ENCODE measurements at regions not wholly inside any gene's neighbourhood (a gene's known extent, or its start where the extent isn't known, plus 50 kb on each side); places are given as distances from the start of the nearest gene placed in this dataset.

DNA sequence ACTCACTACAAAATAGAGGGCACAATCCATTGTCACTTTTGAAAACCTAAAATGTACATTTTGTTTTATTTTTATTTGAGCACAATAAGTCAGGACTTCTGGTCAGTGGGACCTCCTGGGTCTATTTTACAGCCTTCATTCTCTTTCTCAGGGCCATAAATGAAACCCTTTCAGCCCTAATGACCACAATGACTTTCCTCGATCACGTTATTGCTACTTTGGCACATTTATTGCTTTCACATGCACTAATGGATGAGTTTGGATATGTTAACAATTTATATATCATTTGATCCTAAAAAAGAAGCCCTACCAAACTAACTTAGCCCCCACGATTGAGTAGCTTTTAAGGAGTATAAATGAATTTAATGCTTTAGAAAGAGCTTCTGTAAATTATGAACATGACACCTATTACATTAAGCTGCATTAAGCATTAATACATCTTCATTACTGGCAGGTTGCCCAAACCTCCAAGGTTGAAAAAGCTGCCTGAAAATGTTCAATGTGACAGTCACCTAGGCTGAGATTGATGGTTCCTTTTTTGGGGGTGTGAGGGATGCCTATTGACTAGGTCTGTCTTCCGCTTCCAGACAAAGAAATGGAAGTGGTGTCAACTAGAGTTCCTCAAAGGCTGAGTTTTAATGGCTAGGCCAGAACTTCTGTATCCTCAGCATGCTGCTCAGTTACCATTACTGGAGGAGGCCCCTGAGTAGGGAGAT is 296.4 kb downstream of the GPAT3 start:
- Histone ChIP-seq H3K27me3 (ENCODE audit: control insufficient read depth, insufficient read depth, low read length) (no peaks in the 10 kb centered on the region), H3K27ac (ENCODE audit: low read length) (no peak overlapping the region), H3K4me1 (ENCODE audit: control insufficient read depth, insufficient read depth, low read length) (no peaks in the 10 kb centered on the region), H3K9me3 (ENCODE audit: control insufficient read depth, insufficient read depth, low read depth, low read length) (no peaks in the 10 kb centered on the region), H3K4me3 (ENCODE audit: low read depth in 2 of 2, low read length in 2 of 2) (no peak overlapping the region), H3K36me3 (ENCODE audit: control insufficient read depth, insufficient read depth, low read length) (no peaks in the 10 kb centered on the region)
- CTCF ChIA-PET, result no interaction called here
- DNase-seq (ENCODE audit: low read depth, low spot score) (no peak), ATAC-seq (no peak)
- POLR2A ChIA-PET, result no interaction called here
- TF ChIP-seq SIN3A (IDR thresholded peaks at IDR 0.05; ENCODE audit: borderline replicate concordance, insufficient read depth, low read depth, low read length) (no peak), TCF7L2 (IDR thresholded peaks at IDR 0.05; ENCODE audit: low read depth, low read length) (no peak), POLR2AphosphoS5 (IDR thresholded peaks at IDR 0.05; ENCODE audit: low read depth, low read length) (no peak)
- TF ChIP-seq, protein P1, sequence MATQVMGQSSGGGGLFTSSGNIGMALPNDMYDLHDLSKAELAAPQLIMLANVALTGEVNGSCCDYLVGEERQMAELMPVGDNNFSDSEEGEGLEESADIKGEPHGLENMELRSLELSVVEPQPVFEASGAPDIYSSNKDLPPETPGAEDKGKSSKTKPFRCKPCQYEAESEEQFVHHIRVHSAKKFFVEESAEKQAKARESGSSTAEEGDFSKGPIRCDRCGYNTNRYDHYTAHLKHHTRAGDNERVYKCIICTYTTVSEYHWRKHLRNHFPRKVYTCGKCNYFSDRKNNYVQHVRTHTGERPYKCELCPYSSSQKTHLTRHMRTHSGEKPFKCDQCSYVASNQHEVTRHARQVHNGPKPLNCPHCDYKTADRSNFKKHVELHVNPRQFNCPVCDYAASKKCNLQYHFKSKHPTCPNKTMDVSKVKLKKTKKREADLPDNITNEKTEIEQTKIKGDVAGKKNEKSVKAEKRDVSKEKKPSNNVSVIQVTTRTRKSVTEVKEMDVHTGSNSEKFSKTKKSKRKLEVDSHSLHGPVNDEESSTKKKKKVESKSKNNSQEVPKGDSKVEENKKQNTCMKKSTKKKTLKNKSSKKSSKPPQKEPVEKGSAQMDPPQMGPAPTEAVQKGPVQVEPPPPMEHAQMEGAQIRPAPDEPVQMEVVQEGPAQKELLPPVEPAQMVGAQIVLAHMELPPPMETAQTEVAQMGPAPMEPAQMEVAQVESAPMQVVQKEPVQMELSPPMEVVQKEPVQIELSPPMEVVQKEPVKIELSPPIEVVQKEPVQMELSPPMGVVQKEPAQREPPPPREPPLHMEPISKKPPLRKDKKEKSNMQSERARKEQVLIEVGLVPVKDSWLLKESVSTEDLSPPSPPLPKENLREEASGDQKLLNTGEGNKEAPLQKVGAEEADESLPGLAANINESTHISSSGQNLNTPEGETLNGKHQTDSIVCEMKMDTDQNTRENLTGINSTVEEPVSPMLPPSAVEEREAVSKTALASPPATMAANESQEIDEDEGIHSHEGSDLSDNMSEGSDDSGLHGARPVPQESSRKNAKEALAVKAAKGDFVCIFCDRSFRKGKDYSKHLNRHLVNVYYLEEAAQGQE (IDR thresholded peaks at IDR 0.05; ENCODE audit: insufficient read depth in 1 of 2, low read depth in 2 of 2, low read length in 1 of 2), result no peak
- TF ChIP-seq, protein P2, sequence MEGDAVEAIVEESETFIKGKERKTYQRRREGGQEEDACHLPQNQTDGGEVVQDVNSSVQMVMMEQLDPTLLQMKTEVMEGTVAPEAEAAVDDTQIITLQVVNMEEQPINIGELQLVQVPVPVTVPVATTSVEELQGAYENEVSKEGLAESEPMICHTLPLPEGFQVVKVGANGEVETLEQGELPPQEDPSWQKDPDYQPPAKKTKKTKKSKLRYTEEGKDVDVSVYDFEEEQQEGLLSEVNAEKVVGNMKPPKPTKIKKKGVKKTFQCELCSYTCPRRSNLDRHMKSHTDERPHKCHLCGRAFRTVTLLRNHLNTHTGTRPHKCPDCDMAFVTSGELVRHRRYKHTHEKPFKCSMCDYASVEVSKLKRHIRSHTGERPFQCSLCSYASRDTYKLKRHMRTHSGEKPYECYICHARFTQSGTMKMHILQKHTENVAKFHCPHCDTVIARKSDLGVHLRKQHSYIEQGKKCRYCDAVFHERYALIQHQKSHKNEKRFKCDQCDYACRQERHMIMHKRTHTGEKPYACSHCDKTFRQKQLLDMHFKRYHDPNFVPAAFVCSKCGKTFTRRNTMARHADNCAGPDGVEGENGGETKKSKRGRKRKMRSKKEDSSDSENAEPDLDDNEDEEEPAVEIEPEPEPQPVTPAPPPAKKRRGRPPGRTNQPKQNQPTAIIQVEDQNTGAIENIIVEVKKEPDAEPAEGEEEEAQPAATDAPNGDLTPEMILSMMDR (IDR thresholded peaks at IDR 0.05), result no peak
- intact Hi-C loops (cut with micrococcal nuclease; ENCODE audit: unreplicated experiment) (no loop called here), in situ Hi-C loops (cut with HindIII; ENCODE audit: low pct_unique_long_range_greater_than_20kb, low sequenced_read_pairs) (no loop called here)
- no TSS peak for BruUV-seq (replicated peaks)

DNA sequence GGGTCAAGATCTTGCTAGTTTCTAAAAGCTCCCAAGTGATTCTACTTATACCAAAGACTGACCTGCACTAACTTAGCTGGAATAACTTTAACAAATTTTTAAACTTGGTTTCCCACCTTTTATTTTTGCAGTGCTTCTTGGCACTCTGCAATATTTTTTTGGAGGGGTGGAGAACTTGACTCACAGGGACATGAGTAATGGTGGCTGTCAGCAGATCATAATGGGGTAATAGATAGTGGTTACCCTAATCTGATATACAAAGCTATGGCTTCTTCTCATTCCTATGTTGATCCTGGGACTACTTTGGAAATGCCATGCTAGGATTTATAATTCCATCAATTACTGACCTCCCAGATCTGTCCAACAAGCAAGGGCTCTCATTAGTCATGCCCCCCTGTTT is 295.7 kb downstream of the GPAT3 start:
- CTCF ChIA-PET, result no interaction called here
- POLR2A ChIA-PET, result no interaction called here
- no peak for ATAC-seq

DNA sequence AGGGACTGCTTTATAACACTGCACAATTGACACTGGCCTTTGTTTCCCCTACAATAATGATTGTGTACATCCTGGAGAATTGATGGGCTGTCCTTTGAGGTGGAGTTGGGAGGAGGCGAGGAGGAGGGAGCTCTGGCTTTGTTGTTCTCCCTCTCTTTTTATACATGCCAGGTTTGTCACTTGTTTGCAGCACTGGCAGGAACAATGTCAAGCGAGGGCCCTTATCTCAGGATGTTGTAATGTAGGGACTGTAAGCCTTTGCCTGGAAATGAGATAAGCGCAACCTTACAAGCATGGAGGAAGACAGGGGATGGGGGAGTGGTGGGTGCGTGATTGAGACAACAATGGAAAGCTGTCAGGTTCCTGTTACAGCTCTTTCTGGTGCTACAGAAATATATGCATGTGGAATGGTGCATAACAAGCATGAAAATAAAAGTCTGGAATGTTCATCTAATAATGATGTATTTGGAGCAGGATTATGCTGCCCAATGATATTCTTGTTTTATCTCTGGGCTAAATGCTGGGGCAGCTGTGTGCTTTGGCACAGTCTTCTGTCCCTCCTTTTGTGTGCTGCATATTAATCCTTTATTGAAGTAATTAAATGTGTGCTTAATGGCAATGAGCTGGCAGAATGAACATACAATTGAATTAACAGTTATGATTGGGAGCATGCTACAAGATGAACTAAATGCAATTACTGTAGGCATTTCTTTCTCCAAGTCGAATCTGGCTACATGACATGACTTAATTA is 294.4 kb downstream of the GPAT3 start:
- no TSS peak for BruUV-seq (replicated peaks)
- Histone ChIP-seq H3K4me3 (ENCODE audit: low read depth in 2 of 2, low read length in 2 of 2) (no peak overlapping the region), H3K36me3 (ENCODE audit: control insufficient read depth, insufficient read depth, low read length) (no peaks in the 10 kb centered on the region), H3K4me1 (ENCODE audit: control insufficient read depth, insufficient read depth, low read length) (no peaks in the 10 kb centered on the region), H3K27ac (ENCODE audit: low read length) (no peak overlapping the region), H3K9me3 (ENCODE audit: control insufficient read depth, insufficient read depth, low read depth, low read length) (no peaks in the 10 kb centered on the region), H3K27me3 (ENCODE audit: control insufficient read depth, insufficient read depth, low read length) (no peaks in the 10 kb centered on the region)
- DNase-seq (ENCODE audit: low read depth, low spot score) (no peak), ATAC-seq (no peak)
- ChIA-PET CTCF (no interaction called here), POLR2A (no interaction called here)
- in situ Hi-C loops (cut with HindIII; ENCODE audit: low pct_unique_long_range_greater_than_20kb, low sequenced_read_pairs), result no loop called here
- intact Hi-C loops (cut with micrococcal nuclease; ENCODE audit: unreplicated experiment), result no loop called here
- TF ChIP-seq TCF7L2 (IDR thresholded peaks at IDR 0.05; ENCODE audit: low read depth, low read length), result no peak
- TF ChIP-seq, protein P1 (IDR thresholded peaks at IDR 0.05; ENCODE audit: insufficient read depth in 1 of 2, low read depth in 2 of 2, low read length in 1 of 2), result no peak
- TF ChIP-seq, protein P2 (IDR thresholded peaks at IDR 0.05), result no peak
- TF ChIP-seq POLR2AphosphoS5 (IDR thresholded peaks at IDR 0.05; ENCODE audit: low read depth, low read length), result no peak
- no peak for TF ChIP-seq SIN3A (IDR thresholded peaks at IDR 0.05; ENCODE audit: borderline replicate concordance, insufficient read depth, low read depth, low read length)

More for the DNA sequence above, 295.7 kb downstream of the GPAT3 start:
- H3K9me3 ChIP-seq (ENCODE audit: control insufficient read depth, insufficient read depth, low read depth, low read length), result no peaks in the 10 kb centered on the region
- no peak overlapping the region for H3K27ac ChIP-seq (ENCODE audit: low read length)
- DNase-seq (ENCODE audit: low read depth, low spot score), result no peak
- H3K36me3 ChIP-seq (ENCODE audit: control insufficient read depth, insufficient read depth, low read length), result no peaks in the 10 kb centered on the region
- no peak overlapping the region for H3K4me3 ChIP-seq (ENCODE audit: low read depth in 2 of 2, low read length in 2 of 2)
- H3K4me1 ChIP-seq (ENCODE audit: control insufficient read depth, insufficient read depth, low read length), result no peaks in the 10 kb centered on the region
- intact Hi-C loops (cut with micrococcal nuclease; ENCODE audit: unreplicated experiment), result no loop called here
- in situ Hi-C loops (cut with HindIII; ENCODE audit: low pct_unique_long_range_greater_than_20kb, low sequenced_read_pairs), result no loop called here
- no peak for TF ChIP-seq SIN3A (IDR thresholded peaks at IDR 0.05; ENCODE audit: borderline replicate concordance, insufficient read depth, low read depth, low read length)
- TF ChIP-seq TCF7L2 (IDR thresholded peaks at IDR 0.05; ENCODE audit: low read depth, low read length), result no peak
- BruUV-seq (replicated peaks), result no TSS peak
- no peaks in the 10 kb centered on the region for H3K27me3 ChIP-seq (ENCODE audit: control insufficient read depth, insufficient read depth, low read length)
